Stimulated activated CD8-positive, alpha-beta memory T cell treated with anti-CD3 and anti-CD28 coated beads, Interleukin-12 subunit alpha, Interleukin-12 subunit beta, amount 100 ng/mL, for 1 hour (primary cell): ENCODE measurements at regions not wholly inside any gene's neighbourhood (a gene's known extent, or its start where the extent isn't known, plus 50 kb on each side); places are given as distances from the start of the nearest gene placed in this dataset.
"Not testable (repeated sequence)": the region's sequence is repeated elsewhere in the genome, so short reads cannot be mapped to it uniquely, and the experiment has no call there.

Experiments used
- DNase-seq: peaks from one replicate; pipeline ENCODE4 v3.0.0-alpha.2; 2020; ENCODE audit warnings: low read depth

DNA sequence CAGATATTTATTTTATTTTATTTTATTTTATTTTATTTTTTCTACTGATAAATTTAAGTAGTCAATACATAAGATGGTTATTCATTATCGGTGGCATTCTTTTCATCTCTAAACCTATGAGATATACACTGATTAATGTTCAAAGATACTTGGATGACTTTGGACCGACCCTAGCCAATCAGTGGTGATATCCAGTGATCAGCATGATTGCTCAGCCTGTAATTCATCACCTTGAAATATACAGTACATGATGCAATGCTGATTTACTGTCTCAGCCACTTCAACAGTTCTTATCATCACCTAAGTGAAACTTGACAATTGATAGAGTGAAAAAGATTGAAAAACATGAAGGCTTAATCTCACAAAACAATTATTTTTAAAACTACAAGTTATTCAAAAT lies 1651.0 kb downstream of the REEP3 start:
- no peak for DNase-seq

DNA sequence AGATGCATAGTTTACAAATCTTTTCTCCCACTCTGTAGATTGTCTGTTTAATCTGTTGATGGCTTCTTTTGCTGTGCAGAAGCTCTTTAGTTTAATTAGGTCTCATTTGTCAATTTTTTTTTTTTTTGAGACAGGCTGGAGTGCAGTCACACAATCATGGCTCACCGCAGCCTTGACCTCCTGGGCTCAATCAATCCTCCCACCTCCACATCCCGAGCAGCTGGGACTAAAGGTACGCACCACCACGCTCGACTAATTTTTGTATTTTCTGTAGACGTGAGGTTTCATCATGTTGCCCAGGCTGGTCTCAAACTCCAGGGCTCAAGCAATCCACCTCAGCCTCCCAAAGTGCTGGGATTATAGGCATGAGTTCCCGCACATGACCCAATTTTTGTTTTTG lies 1655.8 kb downstream of the REEP3 start:
- no peak for DNase-seq

DNA sequence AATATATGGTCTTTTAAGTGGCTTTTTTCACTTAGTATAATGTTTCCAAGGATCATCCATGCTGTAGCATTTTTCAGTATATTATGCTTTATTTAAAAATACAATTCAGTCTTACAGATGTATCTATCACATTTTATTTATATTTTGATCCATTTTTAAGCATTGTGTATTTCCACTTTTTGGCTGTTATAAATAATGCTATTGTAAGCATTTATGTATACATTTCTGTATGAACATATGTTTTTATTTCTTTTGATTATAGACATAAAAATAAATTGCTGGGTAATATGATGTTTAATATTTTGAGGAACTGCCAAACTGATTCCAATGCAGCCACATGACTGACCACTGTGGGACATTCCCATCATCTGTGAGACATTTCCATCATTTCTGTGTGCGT lies 1662.0 kb downstream of the REEP3 start:
- DNase-seq: no peak

- not testable (repeated sequence) for DNase-seq
Measured at GRCh38 chr10:65186668-65187067, 1665.5 kb downstream of the REEP3 start.

DNA sequence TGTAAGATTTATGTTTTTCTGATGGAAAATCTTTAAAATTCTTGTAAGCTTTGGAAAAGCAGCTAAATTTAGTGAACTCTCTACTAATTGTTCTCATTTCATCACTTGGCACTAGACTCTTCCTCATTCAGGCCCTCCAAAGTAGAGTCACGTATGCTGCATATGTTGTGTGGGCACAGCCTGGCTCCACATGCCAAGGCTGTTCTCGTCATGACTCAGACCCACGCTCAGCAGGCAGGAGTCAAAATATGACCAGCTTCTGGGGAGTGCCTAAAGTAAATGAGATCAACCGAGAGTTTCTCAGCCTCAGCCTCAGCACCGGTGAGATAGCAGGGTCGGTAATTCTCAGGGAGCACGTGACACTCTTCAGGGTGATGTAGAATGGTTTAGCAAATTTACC lies 1672.9 kb downstream of the REEP3 start:
- no peak for DNase-seq

- DNase-seq: no peak
Measured at GRCh38 chr10:65194555-65194954, 1673.4 kb downstream of the REEP3 start.

DNA sequence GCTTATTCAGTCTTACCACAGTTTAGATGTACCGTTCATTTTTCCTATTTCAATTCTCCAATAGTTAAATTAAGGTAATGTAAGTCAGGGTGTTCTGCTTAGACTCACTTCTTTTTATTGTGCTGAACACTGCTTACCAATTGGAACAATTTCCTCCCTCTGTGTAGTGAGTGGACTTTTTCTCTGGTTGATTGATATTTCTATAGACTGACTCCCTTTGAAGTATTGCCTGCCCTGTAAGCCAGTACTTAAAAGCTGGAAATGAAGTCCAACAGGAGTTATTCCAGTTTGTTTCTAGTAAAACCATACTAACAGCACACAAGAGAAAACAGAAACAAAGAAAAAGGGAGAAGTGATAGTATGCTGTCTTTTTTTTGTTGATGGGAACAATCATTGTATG lies 1674.9 kb downstream of the REEP3 start:
- no peak for DNase-seq

- no peak for DNase-seq
Measured at GRCh38 chr10:65197935-65198334, 1676.7 kb downstream of the REEP3 start.

DNA sequence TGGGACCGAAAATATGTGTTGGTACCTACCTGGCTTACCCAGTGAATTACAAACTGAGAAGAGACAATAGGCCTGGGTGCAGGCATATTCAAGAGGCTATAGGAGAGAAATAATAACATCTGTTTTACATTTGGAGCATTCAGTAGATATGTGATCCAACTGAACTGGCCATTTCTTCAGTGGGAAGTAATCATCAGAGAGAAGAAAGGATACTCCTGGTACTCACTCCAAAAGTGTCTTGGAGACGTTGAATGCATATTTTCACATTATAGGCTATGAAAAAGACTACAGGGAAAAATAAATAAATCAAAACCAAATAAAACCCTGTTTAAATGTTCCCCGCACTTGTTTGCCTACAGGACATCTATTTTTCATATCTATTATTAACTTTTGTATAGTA lies 1680.3 kb downstream of the REEP3 start:
- no peak for DNase-seq

DNA sequence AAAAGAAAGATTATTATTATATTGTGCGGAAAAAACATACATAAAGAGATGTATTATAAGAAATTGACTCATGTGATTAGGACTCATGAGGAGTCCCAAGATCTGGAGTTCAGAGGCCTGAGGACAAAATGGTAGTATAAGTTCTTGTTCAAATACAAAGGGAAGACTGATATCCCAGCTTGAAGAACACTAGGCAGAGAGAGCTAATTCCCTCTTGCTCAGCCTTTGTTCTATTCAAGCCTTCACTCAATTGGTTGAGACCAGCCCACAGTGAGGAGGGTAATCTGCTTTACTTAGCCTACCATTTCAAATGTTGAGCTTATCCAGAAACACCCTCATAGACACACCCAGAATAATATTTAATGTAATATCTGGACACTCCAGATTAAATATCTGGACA lies 1683.8 kb downstream of the REEP3 start:
- no peak for DNase-seq

DNA sequence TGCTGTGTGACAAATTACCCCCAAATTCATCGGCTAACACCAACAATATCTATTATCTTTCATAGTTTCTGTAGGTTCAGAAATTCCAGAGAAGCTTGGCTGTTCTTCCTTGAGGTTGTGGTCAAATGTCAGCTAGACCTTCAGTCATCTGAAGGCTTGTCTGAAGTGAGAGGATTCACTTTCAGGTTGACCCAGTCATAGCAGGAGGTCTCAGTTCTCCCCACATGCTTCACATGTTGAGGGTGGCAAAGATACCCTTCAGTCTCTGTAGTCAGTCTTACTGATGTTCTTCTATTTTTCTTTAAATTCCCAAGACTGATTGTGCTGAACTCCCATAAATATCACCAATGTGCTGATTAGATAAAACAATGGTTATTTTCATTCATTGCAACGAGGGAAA lies 1692.0 kb downstream of the REEP3 start:
- no peak for DNase-seq

DNA sequence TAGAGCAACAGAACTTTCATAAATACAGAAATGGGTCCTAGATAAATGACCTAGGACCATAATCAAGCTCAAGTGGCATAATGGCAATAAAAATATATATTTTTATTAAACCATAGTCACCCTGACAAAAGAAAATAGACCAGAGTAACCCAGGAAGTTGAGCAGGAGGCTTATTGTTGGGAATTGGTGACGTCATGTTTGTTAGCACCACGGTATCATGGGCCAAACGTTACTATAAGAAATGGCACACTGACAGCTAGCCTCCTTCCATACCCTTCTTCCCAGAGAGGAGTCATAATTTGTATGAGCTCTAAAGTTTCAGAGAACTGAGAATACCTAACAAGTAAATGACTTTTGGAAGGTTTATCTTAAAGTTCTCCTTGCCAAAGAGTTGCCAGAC lies 1698.2 kb downstream of the REEP3 start:
- no peak for DNase-seq

- DNase-seq: no peak
Measured at GRCh38 chr10:65231148-65231547, 1694.7 kb upstream of the LRRTM3 start.

DNA sequence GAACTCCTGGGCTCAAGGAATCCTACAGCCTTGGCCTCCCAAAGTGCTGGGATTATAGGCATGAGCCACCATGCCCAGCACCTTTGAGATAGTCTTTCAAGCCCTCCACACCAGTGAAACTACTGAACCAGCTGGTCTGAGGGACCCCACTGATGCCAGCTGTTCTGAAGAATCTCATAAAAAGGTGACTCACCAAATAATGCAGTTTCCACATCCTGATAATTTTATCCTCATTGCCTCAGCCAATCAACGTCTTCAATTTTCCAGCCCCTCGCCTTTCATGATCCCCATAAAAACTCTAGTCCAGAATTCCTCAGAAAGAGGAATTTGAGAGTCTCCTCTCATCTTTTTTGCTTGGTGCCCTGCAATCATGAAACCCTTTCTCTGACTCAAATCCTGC lies 1691.6 kb upstream of the LRRTM3 start:
- no peak for DNase-seq

GRCh38 chr10:65235266-65235665 lies 1690.6 kb upstream of the LRRTM3 start:
- DNase-seq: no peak

DNA sequence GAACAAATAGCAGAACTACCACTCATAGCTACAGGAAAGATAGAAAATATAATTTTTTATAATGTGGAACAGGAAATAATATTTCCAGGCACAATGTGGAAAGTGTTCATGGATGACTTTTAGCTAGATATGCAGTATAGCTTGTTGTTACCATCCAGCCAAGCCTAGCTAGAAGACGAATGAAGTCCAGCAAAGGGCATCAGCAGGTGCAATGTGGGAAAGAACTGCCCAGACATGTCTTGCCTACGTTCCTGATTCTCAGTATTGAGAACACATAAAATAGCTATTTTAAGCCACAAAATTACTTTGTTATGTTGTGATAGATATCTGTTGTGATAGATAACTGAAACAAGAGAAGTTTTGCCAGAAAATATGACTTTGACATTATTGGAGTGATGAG lies 1690.0 kb upstream of the LRRTM3 start:
- DNase-seq: no peak

GRCh38 chr10:65265451-65265954 lies 1660.3 kb upstream of the LRRTM3 start:
- DNase-seq: no peak

DNA sequence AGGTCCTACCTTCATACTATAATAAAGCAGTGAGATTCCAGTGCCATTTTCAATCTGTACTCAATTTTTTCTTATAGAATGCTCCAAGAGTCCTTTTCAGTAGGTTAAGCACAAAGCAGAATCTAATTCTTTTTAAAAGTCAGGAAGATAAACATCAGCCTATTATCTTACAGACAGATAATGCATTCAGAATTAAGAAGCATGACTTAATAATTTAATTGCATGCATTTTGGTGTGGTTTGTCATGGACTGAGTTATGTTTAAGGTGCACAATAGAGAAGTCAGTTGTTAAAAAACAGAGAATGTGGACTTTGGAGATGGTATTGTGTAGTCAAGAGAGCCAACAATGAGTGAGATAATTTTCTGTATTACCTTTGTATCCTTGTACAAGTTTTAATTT lies 1656.3 kb upstream of the LRRTM3 start:
- not testable (repeated sequence) for DNase-seq

DNA sequence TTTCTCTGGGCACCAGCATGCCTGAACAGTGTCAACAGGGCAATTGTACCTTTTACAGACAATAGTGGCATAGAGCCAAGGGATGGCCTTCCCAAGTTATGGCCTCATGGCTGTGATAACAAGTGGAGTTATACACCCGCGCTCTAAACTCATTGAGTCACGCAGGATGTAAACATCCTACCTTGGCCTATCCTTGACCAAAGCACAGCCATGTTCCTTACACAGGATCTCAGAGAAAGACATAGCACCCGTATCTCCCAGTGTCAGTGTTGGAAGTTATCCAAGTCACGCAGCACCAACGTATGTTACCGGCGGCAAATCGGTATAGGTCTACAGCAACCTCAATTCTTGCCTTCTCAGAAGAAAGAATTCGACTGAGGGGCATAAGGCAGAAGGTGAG lies 1654.9 kb upstream of the LRRTM3 start:
- DNase-seq: no peak

DNA sequence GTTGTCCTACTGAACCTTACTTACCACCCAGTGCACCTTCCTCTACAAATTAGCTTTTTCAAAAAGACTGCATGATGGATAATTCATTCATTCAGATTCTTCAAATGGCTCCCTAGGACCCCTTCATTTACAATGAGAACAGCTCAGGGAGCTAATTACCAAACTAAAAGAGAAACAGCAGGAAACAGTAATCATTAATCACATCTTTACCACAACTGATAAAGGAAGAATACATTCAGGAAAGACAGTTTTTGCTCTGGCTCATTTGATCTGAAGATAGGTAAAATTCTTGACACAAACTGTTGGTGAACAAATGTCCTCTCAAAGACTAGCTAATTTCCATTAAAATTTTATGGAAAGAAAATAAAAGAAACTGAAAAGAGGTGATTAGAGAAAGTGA lies 1652.7 kb upstream of the LRRTM3 start:
- DNase-seq: no peak

DNA sequence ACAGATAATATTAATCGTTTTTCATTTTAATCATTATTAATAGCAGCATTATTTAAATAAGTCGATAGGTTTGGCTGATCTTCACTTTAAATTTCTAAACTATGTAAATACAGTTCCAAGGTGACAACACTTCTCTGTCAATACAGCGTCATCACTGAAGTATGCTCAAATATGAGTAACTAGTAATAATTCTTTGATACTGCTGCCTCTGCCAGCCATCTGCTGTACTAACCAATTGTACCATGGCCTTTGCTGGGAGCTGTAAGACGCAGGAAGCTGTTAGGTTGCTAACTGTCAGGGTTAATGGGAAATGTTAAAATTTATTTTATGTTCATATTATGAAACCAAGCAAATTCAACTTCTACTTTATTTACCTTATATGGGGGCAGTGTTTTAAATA lies 1650.5 kb upstream of the LRRTM3 start:
- DNase-seq: no peak

DNA sequence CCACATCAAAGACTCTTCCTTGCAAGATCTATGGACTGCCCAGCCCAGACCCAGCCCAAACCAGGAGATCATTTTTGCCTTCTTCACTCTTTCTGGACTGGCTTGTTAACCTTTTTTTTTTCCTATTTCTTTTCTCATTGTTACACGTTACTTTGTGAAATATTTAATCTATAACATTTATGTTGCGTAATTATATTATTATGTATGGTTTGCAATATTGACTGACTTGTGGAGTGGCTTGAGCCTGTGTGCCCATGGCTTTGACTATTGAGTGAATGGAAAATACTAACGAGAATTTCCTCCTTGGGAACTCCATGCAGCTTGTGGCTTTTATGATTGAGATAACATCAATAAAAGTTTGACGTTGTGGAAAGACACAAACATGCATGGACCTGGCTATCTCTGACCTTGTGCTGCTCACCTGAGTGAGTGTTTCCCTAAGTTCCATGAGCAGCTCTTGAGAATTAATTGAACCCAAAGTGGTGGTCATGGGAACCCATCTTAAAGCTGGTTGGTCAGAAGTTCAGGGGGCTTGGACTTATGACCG lies 1641.3 kb upstream of the LRRTM3 start:
- DNase-seq: no peak

DNA sequence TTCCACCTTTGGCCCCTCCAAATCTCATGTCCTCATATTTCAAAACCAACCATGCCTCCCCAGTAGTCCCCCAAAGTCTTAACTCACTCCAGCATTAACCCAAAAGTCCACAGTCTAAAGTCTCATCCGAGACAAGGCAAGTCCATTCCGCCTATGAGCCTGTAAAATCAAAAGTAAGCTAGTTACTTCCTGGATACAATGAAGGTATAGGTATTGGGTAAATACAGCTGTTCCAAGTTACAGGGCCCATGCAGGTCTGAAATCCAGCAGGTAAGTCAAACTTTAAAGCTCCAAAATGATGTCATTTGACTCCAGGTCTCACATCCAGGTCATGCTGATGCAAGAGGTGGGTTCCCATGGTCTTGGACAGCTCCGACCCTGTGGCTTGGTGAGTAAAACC lies 1640.1 kb upstream of the LRRTM3 start:
- not testable (repeated sequence) for DNase-seq

GRCh38 chr10:65291286-65291685 lies 1634.5 kb upstream of the LRRTM3 start:
- DNase-seq: no peak

- DNase-seq: no peak
Measured at GRCh38 chr10:65292551-65292950, 1633.3 kb upstream of the LRRTM3 start.
